ENCODE measurements at regions not wholly inside any gene's neighbourhood (a gene's known extent, or its start where the extent isn't known, plus 50 kb on each side); places are given as distances from the start of the nearest gene placed in this dataset.

GRCh38 chr2:40507432-40507831 lies 55.5 kb upstream of the SLC8A1 start:
- H3K27me3 Mint-ChIP-seq (ENCODE audit: insufficient read depth) = no peaks in the 10 kb centered on the region
- intact Hi-C loops (cut with micrococcal nuclease) = no loop called here
- H3K36me3 Mint-ChIP-seq (ENCODE audit: low read depth) = no peaks in the 10 kb centered on the region
- no peak overlapping the region for H3K4me3 Mint-ChIP-seq
- no peak for DNase-seq (ENCODE audit: low spot score)
- H3K4me1 Mint-ChIP-seq (ENCODE audit: low read depth) = no peaks in the 10 kb centered on the region
- H3K27ac Mint-ChIP-seq = no peak overlapping the region
- no peaks in the 10 kb centered on the region for H3K9me3 Mint-ChIP-seq

- no peaks in the 10 kb centered on the region for H3K9me3 Mint-ChIP-seq
- H3K27me3 Mint-ChIP-seq (ENCODE audit: insufficient read depth) = no peaks in the 10 kb centered on the region
- no peaks in the 10 kb centered on the region for H3K4me1 Mint-ChIP-seq (ENCODE audit: low read depth)
- intact Hi-C loops (cut with micrococcal nuclease) = no loop called here
- no peak overlapping the region for H3K27ac Mint-ChIP-seq
- H3K36me3 Mint-ChIP-seq (ENCODE audit: low read depth) = no peaks in the 10 kb centered on the region
- DNase-seq (ENCODE audit: low spot score) = no peak
- no peak overlapping the region for H3K4me3 Mint-ChIP-seq
These were observed 58.4 kb upstream of the SLC8A1 start for GRCh38 chr2:40510304-40510703.

GRCh38 chr2:40511661-40512213 lies 59.8 kb upstream of the SLC8A1 start:
- Mint-ChIP-seq H3K36me3 (ENCODE audit: low read depth) (no peaks in the 10 kb centered on the region), H3K4me1 (ENCODE audit: low read depth) (no peaks in the 10 kb centered on the region), H3K4me3 (no peak overlapping the region), H3K27me3 (ENCODE audit: insufficient read depth) (no peaks in the 10 kb centered on the region), H3K9me3 (no peaks in the 10 kb centered on the region), H3K27ac (no peak overlapping the region)
- intact Hi-C loops (cut with micrococcal nuclease) = no loop called here
- no peak for DNase-seq (ENCODE audit: low spot score)

GRCh38 chr2:40512256-40512655 lies 60.4 kb upstream of the SLC8A1 start:
- Mint-ChIP-seq H3K27me3 (ENCODE audit: insufficient read depth) (no peaks in the 10 kb centered on the region), H3K4me3 (no peak overlapping the region), H3K27ac (no peak overlapping the region), H3K9me3 (no peaks in the 10 kb centered on the region), H3K36me3 (ENCODE audit: low read depth) (no peaks in the 10 kb centered on the region), H3K4me1 (ENCODE audit: low read depth) (no peaks in the 10 kb centered on the region)
- DNase-seq (ENCODE audit: low spot score) = no peak
- intact Hi-C loops (cut with micrococcal nuclease) = no loop called here

GRCh38 chr2:40513201-40513600 lies 61.3 kb upstream of the SLC8A1 start:
- no peaks in the 10 kb centered on the region for H3K36me3 Mint-ChIP-seq (ENCODE audit: low read depth)
- no peaks in the 10 kb centered on the region for H3K27me3 Mint-ChIP-seq (ENCODE audit: insufficient read depth)

GRCh38 chr2:40516604-40517003 lies 64.7 kb upstream of the SLC8A1 start:
- DNase-seq (ENCODE audit: low spot score) = no peak
- intact Hi-C loops (cut with micrococcal nuclease) = no loop called here
- Mint-ChIP-seq H3K27ac (no peak overlapping the region), H3K36me3 (ENCODE audit: low read depth) (no peaks in the 10 kb centered on the region), H3K4me3 (no peak overlapping the region), H3K9me3 (no peaks in the 10 kb centered on the region), H3K4me1 (ENCODE audit: low read depth) (no peaks in the 10 kb centered on the region), H3K27me3 (ENCODE audit: insufficient read depth) (no peaks in the 10 kb centered on the region)

More at GRCh38 chr2:40513201-40513600, 61.3 kb upstream of the SLC8A1 start:
- Mint-ChIP-seq H3K27ac (no peak overlapping the region), H3K4me3 (no peak overlapping the region), H3K9me3 (no peaks in the 10 kb centered on the region), H3K4me1 (ENCODE audit: low read depth) (no peaks in the 10 kb centered on the region)
- no peak for DNase-seq (ENCODE audit: low spot score)
- intact Hi-C loops (cut with micrococcal nuclease) = no loop called here

- no peak for DNase-seq (ENCODE audit: low spot score)
- H3K27ac Mint-ChIP-seq = no peak overlapping the region
- no peaks in the 10 kb centered on the region for H3K36me3 Mint-ChIP-seq (ENCODE audit: low read depth)
- no peak overlapping the region for H3K4me3 Mint-ChIP-seq
- H3K9me3 Mint-ChIP-seq = peaks cover 10% of the 10 kb centered on the region
- intact Hi-C loops (cut with micrococcal nuclease) = no loop called here
- no peaks in the 10 kb centered on the region for H3K27me3 Mint-ChIP-seq (ENCODE audit: insufficient read depth)
- H3K4me1 Mint-ChIP-seq (ENCODE audit: low read depth) = no peaks in the 10 kb centered on the region
These were observed 76.7 kb upstream of the SLC8A1 start for GRCh38 chr2:40528564-40528963.

GRCh38 chr2:40531359-40531758 lies 79.5 kb upstream of the SLC8A1 start:
- intact Hi-C loops (cut with micrococcal nuclease) = no loop called here
- Mint-ChIP-seq H3K27me3 (ENCODE audit: insufficient read depth) (no peaks in the 10 kb centered on the region), H3K27ac (no peak overlapping the region), H3K4me3 (no peak overlapping the region), H3K36me3 (ENCODE audit: low read depth) (no peaks in the 10 kb centered on the region), H3K9me3 (peaks cover 10% of the 10 kb centered on the region), H3K4me1 (ENCODE audit: low read depth) (no peaks in the 10 kb centered on the region)
- DNase-seq (ENCODE audit: low spot score) = no peak

GRCh38 chr2:40534528-40534927 lies 82.6 kb upstream of the SLC8A1 start:
- no peaks in the 10 kb centered on the region for H3K27me3 Mint-ChIP-seq (ENCODE audit: insufficient read depth)
- no peak overlapping the region for H3K27ac Mint-ChIP-seq
- no peak overlapping the region for H3K4me3 Mint-ChIP-seq
- no peaks in the 10 kb centered on the region for H3K36me3 Mint-ChIP-seq (ENCODE audit: low read depth)
- H3K9me3 Mint-ChIP-seq = no peaks in the 10 kb centered on the region
- H3K4me1 Mint-ChIP-seq (ENCODE audit: low read depth) = no peaks in the 10 kb centered on the region
- intact Hi-C loops (cut with micrococcal nuclease) = no loop called here
- no peak for DNase-seq (ENCODE audit: low spot score)

GRCh38 chr2:40535972-40536371 lies 84.1 kb upstream of the SLC8A1 start:
- intact Hi-C loops (cut with micrococcal nuclease) = no loop called here

GRCh38 chr2:40540026-40540425 lies 88.1 kb upstream of the SLC8A1 start:
- no peak overlapping the region for H3K27ac Mint-ChIP-seq
- H3K27me3 Mint-ChIP-seq (ENCODE audit: insufficient read depth) = no peaks in the 10 kb centered on the region
- H3K9me3 Mint-ChIP-seq = no peaks in the 10 kb centered on the region
- no peak overlapping the region for H3K4me3 Mint-ChIP-seq
- no peak for DNase-seq (ENCODE audit: low spot score)
- no peaks in the 10 kb centered on the region for H3K4me1 Mint-ChIP-seq (ENCODE audit: low read depth)
- intact Hi-C loops (cut with micrococcal nuclease) = no loop called here
- H3K36me3 Mint-ChIP-seq (ENCODE audit: low read depth) = no peaks in the 10 kb centered on the region

More at GRCh38 chr2:40535972-40536371, 84.1 kb upstream of the SLC8A1 start:
- H3K9me3 Mint-ChIP-seq = no peaks in the 10 kb centered on the region
- no peaks in the 10 kb centered on the region for H3K4me1 Mint-ChIP-seq (ENCODE audit: low read depth)
- no peak for DNase-seq (ENCODE audit: low spot score)
- H3K4me3 Mint-ChIP-seq = no peak overlapping the region
- no peaks in the 10 kb centered on the region for H3K36me3 Mint-ChIP-seq (ENCODE audit: low read depth)
- H3K27ac Mint-ChIP-seq = no peak overlapping the region
- H3K27me3 Mint-ChIP-seq (ENCODE audit: insufficient read depth) = no peaks in the 10 kb centered on the region

GRCh38 chr2:40543381-40543780 lies 91.5 kb upstream of the SLC8A1 start:
- no peaks in the 10 kb centered on the region for H3K36me3 Mint-ChIP-seq (ENCODE audit: low read depth)
- H3K27ac Mint-ChIP-seq = no peak overlapping the region
- H3K9me3 Mint-ChIP-seq = no peaks in the 10 kb centered on the region
- H3K4me1 Mint-ChIP-seq (ENCODE audit: low read depth) = no peaks in the 10 kb centered on the region
- DNase-seq (ENCODE audit: low spot score) = no peak
- intact Hi-C loops (cut with micrococcal nuclease) = no loop called here
- no peaks in the 10 kb centered on the region for H3K27me3 Mint-ChIP-seq (ENCODE audit: insufficient read depth)
- H3K4me3 Mint-ChIP-seq = no peak overlapping the region

GRCh38 chr2:40544072-40544471 lies 92.2 kb upstream of the SLC8A1 start:
- Mint-ChIP-seq H3K9me3 (no peaks in the 10 kb centered on the region), H3K27ac (no peak overlapping the region), H3K4me1 (ENCODE audit: low read depth) (no peaks in the 10 kb centered on the region), H3K4me3 (no peak overlapping the region), H3K27me3 (ENCODE audit: insufficient read depth) (no peaks in the 10 kb centered on the region), H3K36me3 (ENCODE audit: low read depth) (no peaks in the 10 kb centered on the region)
- no peak for DNase-seq (ENCODE audit: low spot score)
- intact Hi-C loops (cut with micrococcal nuclease) = no loop called here

GRCh38 chr2:40545645-40546044 lies 93.8 kb upstream of the SLC8A1 start:
- Mint-ChIP-seq H3K4me1 (ENCODE audit: low read depth) (no peaks in the 10 kb centered on the region), H3K9me3 (no peaks in the 10 kb centered on the region), H3K27me3 (ENCODE audit: insufficient read depth) (no peaks in the 10 kb centered on the region), H3K27ac (no peak overlapping the region), H3K4me3 (no peak overlapping the region), H3K36me3 (ENCODE audit: low read depth) (no peaks in the 10 kb centered on the region)
- intact Hi-C loops (cut with micrococcal nuclease) = no loop called here
- no peak for DNase-seq (ENCODE audit: low spot score)

All from activated T-helper 1 cell treated with anti-CD3 and anti-CD28 coated beads, Interleukin-12 subunit alpha, Interleukin-12 subunit beta, Interleukin-2, Interleukin-4 antibody, amounts not matched to agents 30 ng/mL and 10 ng/mL and 1 ng/mL, durations not matched to agents 14 hours and 24 hours and 36 hours (primary cell).